Upper lobe of right lung (tissue), 1 donor: ENCODE measurements at regions not wholly inside any gene's neighbourhood (a gene's known extent, or its start where the extent isn't known, plus 50 kb on each side); places are given as distances from the start of the nearest gene placed in this dataset.
"Not testable (repeated sequence)": the region's sequence is repeated elsewhere in the genome, so short reads cannot be mapped to it uniquely, and the experiment has no call there.

Experiments
- ATAC-seq: fragments of 200-7000 bp; cut with Tn5 transposase; one replicate; pipeline ENCODE4 v1.9.1; 2020; ENCODE audit warnings: mild to moderate bottlenecking, moderate library complexity
- DNase-seq: peaks from one replicate; pipeline ENCODE4 v3.0.0-alpha.2; 2020
- H3K27ac ChIP-seq: fragments of 200-600 bp; one replicate; pipeline ENCODE4 v1.8.0; 2022
- H3K27me3 ChIP-seq: fragments of 200-600 bp; one replicate; pipeline ENCODE4 v1.8.0; 2022; ENCODE audit warnings: mild to moderate bottlenecking
- H3K36me3 ChIP-seq: fragments of 200-600 bp; one replicate; pipeline ENCODE4 v1.8.0; 2022
- H3K4me1 ChIP-seq: fragments of 200-600 bp; one replicate; pipeline ENCODE4 v1.8.0; 2022
- H3K4me3 ChIP-seq: fragments of 200-600 bp; one replicate; pipeline ENCODE4 v1.8.0; 2022; ENCODE audit warnings: mild to moderate bottlenecking
- H3K9me3 ChIP-seq: fragments of 200-600 bp; one replicate; pipeline ENCODE4 v1.8.0; 2022
- CTCF ChIP-seq: fragments of 200-600 bp; IDR thresholded peaks from one replicate; pipeline ENCODE4 v1.8.0; 2022; ENCODE audit warnings: antibody characterized with exemption
- intact Hi-C: fragments of 100-400 bp; cut with DNase I; formaldehyde crosslinking; loops from one replicate; pipeline ENCODE4 v1.11.0; 2022
- donor health status: DM: no; HTN: yes; CAD: no; lungs with severe emphysema.

- DNase-seq, H3K27me3 ChIP-seq, H3K4me1 ChIP-seq, ATAC-seq, H3K36me3 ChIP-seq, intact Hi-C loops, H3K4me3 ChIP-seq, H3K9me3 ChIP-seq, H3K27ac ChIP-seq: not testable (repeated sequence)
- TF ChIP-seq CTCF = peak; percentile 34
Observed at GRCh38 chr18:14415806-14416205, 127.6 kb downstream of the POTEC start.

DNA sequence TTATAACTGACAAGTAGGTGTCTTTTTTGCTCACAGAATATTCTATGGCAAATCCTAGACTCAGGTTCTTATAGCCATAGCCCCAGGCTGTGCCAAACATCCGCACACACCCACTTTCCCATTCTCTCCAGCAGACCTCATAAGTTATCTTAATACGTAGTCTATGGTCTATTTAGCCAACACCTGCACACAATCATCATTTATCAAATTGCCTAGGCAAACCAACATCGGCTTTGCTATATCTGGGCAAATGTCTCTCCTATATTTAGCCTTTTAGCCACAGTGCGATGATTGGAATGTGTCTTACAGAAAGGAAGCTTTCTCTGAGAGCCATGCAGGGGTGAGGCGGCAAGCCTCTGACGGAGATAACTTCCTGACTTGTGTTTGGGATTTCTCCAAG lies 128.0 kb downstream of the POTEC start:
- DNase-seq, H3K4me1 ChIP-seq, intact Hi-C loops, H3K4me3 ChIP-seq, H3K36me3 ChIP-seq, H3K9me3 ChIP-seq, H3K27ac ChIP-seq, H3K27me3 ChIP-seq, ATAC-seq: not testable (repeated sequence)

DNA sequence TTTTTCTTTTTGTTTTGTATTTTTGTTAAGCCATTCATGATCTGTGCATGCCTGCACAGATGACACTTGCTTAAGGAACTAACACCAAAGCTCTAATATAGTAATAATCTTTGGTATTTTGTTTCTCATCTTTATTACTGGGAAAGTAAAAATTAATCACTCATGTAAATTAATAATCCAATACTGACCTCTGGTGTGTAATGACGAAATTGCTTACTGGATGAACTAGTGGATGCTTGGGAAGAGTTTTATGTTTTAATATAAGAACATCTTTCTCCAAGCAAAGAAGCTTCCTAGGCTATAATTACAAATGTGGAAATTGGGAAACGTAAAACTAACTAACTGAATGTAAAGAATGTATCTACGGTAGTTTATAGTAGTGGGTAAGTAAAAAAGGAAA lies 147.9 kb downstream of the POTEC start:
- intact Hi-C loops, ATAC-seq, H3K4me3 ChIP-seq, H3K27ac ChIP-seq, H3K27me3 ChIP-seq, H3K4me1 ChIP-seq, DNase-seq, H3K36me3 ChIP-seq, H3K9me3 ChIP-seq: not testable (repeated sequence)
- peak; percentile 42 for TF ChIP-seq CTCF

DNA sequence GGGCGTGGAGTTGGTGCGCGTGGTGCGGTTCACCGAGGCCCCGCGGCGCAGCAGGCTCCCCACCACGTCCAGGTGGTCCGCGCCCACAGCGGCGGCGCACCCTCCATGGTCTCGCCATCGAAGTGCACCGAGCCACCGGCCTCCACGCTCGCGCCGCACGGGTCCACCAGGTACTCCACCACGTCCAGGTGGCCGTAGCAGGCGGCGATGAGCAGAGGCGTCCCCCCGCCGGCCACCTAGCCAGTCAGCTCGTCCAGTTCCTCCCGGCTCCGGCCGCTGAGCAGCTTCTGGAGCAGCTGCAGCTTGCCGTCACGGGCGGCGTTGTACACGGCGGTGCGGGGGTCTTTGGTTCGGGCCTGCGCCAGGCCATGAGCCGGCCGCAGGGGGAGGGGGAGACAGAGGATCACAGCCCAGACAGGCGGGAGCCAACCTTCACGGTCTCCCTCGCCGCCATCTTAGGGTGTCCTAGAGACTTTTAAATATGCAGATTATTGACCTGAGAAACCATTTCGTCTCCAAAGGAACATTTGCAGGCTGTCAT lies 149.8 kb downstream of the POTEC start:
- peak; percentile 59 for DNase-seq
- intact Hi-C loops, H3K27ac ChIP-seq, H3K9me3 ChIP-seq, H3K36me3 ChIP-seq, H3K4me1 ChIP-seq, H3K4me3 ChIP-seq, ATAC-seq, H3K27me3 ChIP-seq: not testable (repeated sequence)

GRCh38 chr18:14392604-14393003 lies 150.8 kb downstream of the POTEC start:
- ATAC-seq, intact Hi-C loops, H3K27ac ChIP-seq, H3K4me1 ChIP-seq, H3K9me3 ChIP-seq, H3K4me3 ChIP-seq, DNase-seq, H3K36me3 ChIP-seq, H3K27me3 ChIP-seq: not testable (repeated sequence)

- H3K36me3 ChIP-seq, ATAC-seq, H3K4me3 ChIP-seq, DNase-seq, intact Hi-C loops, H3K27me3 ChIP-seq, H3K9me3 ChIP-seq, H3K27ac ChIP-seq, H3K4me1 ChIP-seq: not testable (repeated sequence)
Observed at GRCh38 chr18:14384961-14385360, 158.4 kb downstream of the POTEC start.

GRCh38 chr18:14382666-14383065 lies 160.7 kb downstream of the POTEC start:
- H3K36me3 ChIP-seq, H3K4me1 ChIP-seq, H3K27ac ChIP-seq, ATAC-seq, DNase-seq, H3K4me3 ChIP-seq, H3K9me3 ChIP-seq, intact Hi-C loops, H3K27me3 ChIP-seq: not testable (repeated sequence)

- H3K4me1 ChIP-seq, H3K4me3 ChIP-seq, intact Hi-C loops, H3K36me3 ChIP-seq, H3K9me3 ChIP-seq, H3K27ac ChIP-seq, H3K27me3 ChIP-seq, DNase-seq, ATAC-seq: not testable (repeated sequence)
Observed at GRCh38 chr18:14379489-14379888, 163.9 kb downstream of the POTEC start.

DNA sequence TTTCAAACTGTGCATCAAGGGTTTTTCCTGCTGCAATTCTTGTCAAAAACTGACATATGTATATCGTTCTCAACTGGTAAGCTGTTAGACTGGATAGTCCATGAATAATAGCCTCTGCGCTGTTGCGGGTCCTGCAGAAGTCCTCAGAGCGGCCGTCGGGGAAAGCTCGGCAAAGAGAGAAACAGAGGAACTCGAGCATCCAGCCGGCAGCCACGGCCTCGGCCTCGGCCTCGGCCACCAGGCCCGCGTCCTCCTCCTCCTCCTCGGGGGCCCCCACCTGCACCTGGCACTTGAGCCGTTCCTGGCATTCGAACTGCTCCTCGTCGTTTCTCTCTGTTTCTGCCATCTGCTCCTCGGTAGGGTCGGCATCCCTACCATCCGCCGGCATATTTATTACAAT lies 165.0 kb downstream of the POTEC start:
- intact Hi-C loops, H3K36me3 ChIP-seq, H3K27me3 ChIP-seq, H3K4me3 ChIP-seq, H3K27ac ChIP-seq, ATAC-seq, H3K9me3 ChIP-seq, DNase-seq, H3K4me1 ChIP-seq: not testable (repeated sequence)

DNA sequence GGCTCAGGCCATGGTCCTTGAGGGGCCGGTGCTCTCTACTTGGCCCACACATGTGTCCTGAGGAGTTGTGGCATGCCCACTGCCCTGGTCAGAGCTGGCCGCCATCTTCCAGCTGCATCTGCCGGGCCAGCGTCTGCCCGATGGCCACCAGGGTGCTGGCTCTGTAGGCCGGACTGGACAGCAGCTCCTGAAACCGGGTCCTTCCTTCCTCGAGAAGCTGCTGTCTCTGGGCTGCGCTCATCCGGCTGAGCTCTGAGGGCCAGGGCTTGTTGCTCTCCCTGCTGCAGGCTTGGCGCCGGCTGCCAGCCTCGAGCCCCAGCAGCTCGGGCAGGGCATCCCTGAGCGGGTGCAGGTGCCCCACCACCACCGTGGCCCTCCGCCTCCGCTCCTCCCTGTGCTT lies 182.1 kb downstream of the POTEC start:
- H3K9me3 ChIP-seq, H3K4me3 ChIP-seq, H3K27ac ChIP-seq, ATAC-seq, H3K27me3 ChIP-seq, intact Hi-C loops, H3K36me3 ChIP-seq, H3K4me1 ChIP-seq: not testable (repeated sequence)
- peak; percentile 44 for DNase-seq

DNA sequence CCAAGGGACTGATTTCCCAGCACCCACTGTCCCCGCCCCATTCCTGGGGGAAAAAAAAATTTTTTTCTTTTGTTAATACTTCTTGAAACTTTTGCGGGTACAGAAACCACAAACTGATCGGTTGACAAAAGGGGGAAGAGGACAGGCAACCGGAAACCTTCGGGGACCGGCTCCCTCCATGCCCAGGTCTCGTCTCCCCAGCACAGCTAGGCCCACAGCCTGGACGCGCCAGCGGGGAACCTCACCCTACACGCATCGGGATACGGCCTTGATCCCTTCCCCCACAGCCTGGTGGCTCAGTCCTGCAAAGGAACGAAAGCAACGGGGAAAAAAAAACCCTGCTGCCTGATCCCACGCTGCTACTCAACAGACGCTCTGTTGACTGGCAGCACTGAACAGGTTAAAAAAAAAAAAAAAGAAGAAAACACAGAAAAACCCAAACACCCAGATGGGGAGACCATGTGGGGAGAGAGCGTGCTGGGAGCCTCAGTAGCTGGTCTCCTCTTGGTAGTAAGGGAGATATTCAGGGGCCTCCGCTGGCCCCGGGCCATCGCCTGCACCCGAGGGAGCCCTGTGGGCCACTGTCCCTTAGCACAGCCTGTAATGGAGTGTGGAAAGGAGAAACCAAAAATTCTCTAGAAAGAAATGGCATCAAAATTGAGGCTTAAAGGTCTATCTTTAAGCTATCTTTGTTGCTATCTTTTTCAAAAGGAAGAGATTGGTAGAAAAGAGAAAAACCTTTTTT lies 185.7 kb downstream of the POTEC start:
- H3K36me3 ChIP-seq, H3K27me3 ChIP-seq, H3K27ac ChIP-seq, H3K9me3 ChIP-seq, H3K4me1 ChIP-seq, ATAC-seq, intact Hi-C loops, H3K4me3 ChIP-seq: not testable (repeated sequence)
- peak; percentile 58 for DNase-seq

GRCh38 chr18:14342170-14342569 lies 201.2 kb downstream of the POTEC start:
- H3K4me1 ChIP-seq, H3K9me3 ChIP-seq, H3K27me3 ChIP-seq, DNase-seq, intact Hi-C loops, ATAC-seq, H3K36me3 ChIP-seq, H3K4me3 ChIP-seq, H3K27ac ChIP-seq: not testable (repeated sequence)

- intact Hi-C loops, H3K27me3 ChIP-seq, DNase-seq, H3K4me3 ChIP-seq, H3K36me3 ChIP-seq, ATAC-seq, H3K9me3 ChIP-seq, H3K27ac ChIP-seq, H3K4me1 ChIP-seq: not testable (repeated sequence)
Observed at GRCh38 chr18:14336017-14336416, 203.8 kb upstream of the ZNF519 start.
